Activated CD4-positive, CD25-positive, alpha-beta regulatory T cell treated with anti-CD3 and anti-CD28 coated beads, Interleukin-2, amount 50 U/mL, for 24 hours (primary cell): ENCODE measurements at regions not wholly inside any gene's neighbourhood (a gene's known extent, or its start where the extent isn't known, plus 50 kb on each side); places are given as distances from the start of the nearest gene placed in this dataset.

Experiments used
- ATAC-seq, 2 donors: fragments of 150-1000 bp; cut with Tn5 transposase; one replicate each; pipeline ENCODE4 v1.10.0; 2021; ENCODE audit warnings: mild to moderate bottlenecking in 1 of 2, moderate library complexity in 1 of 2

DNA sequence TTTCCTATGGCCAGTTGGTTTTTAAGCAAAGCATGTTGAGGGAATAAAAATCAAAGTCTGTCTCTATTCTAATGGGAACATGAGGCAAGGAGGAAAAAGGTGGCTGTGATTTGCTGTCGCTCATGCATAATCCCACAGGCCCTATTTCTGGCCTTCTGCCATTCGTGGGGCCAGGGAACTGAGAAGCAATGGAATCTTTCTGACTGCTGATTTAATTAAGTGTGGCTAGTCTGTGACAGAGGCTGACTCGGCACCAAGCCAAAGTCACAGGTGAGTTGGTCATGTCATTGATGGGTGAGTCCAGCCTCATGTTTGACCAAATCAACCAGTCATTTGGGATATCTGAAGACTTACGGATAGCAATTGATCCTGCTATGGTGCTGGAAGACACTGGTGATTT lies 429.3 kb upstream of the CADM1 start:
- no peak for ATAC-seq

DNA sequence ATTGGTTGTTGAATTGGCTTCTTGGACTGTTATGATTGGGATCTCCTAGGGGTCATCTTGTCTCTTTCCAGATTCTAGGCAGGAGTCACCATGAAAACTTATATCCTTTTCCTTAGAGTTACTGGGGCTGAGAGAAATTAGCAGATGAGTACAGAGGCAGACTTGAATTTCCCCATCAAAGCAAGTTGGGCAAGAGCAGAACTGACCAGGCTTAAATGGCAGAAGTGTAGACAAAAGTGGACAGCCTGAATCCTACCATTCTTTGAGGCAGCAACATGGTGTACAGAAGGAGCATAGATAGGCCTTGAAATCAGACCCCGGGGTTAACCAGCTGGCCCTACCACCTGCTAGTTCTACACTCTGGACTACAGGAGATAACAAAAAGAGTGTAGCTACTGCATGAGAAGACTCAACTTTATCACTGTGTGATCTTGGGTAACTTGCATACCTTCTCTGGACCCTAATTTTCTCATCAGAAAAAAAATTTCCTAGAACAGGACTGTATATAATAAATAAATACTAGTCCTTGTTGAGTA lies 427.4 kb upstream of the CADM1 start:
- no peak for ATAC-seq

DNA sequence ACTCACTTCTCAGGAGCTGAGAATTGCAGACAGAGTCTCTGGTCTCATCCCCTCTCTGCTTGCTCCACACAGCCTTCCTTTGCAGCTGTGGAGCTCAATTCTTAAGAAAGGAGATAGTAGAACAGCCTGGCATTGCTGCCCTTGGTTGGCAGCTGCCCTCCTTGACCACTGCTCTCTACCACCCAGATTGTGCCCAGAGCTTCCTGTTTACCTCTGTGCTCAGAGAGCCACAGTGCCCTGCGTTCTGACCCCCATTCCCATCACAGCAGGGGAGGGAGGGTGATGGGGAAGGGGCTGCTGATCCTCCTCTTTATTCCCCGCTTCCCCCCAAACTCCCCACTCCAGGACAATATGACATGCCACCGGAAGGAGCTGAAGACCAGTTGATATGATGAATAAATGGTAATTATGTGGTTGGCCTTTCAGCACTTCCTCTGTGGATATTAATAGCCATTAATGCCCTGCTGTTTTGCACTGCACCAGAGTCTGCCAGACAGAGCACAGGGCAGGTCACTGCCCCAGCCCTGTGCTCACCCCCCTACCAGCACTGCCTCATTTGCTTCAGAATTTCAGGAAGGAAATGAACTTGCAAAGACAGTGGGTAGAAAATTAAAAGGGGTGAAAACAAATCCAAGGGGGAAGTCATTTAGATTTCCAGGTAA lies 426.8 kb upstream of the CADM1 start:
- ATAC-seq, result no peak

DNA sequence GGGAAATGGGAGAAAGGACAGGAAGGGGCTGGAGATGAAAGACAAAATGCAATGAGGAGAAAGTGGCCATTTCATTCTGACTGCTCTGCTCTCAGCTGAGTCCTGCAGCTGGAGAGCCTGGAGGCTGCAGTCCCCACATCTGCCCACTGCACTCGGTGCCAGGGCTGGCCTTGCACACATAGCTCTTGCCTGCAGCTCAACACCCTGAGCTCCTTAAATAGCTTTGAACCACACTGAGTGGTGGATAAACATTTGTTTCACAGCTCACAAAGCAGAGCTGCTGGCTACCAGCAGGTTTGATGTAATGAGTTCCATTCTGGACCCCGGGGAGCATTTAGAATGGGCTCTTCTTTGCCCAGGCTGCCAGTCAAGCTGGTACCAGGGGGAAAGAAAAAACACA lies 426.1 kb upstream of the CADM1 start:
- no peak for ATAC-seq

DNA sequence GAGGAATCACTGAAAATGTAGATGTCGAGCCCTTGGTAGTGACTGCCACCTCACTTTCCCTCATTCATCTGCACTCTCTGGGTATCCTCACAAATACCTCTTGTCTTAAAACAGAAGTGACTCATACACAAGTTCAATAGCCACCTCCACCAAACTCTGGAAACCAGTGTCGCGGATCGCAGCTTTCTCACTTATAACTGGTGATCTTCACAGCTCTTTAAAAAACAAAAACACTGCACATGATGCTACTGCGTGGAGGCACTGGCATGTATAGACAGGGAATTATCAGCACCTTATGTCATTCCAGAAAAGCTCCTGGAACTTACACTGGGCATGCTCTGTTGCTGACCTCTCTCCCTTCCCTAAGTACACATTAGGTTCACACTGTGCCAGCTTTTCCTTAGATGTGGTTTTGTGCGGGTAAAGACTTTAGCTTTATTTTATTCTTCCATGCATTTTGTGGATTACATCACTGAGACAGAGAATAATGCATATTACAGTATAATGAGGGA lies 425.5 kb upstream of the CADM1 start:
- no peak for ATAC-seq

DNA sequence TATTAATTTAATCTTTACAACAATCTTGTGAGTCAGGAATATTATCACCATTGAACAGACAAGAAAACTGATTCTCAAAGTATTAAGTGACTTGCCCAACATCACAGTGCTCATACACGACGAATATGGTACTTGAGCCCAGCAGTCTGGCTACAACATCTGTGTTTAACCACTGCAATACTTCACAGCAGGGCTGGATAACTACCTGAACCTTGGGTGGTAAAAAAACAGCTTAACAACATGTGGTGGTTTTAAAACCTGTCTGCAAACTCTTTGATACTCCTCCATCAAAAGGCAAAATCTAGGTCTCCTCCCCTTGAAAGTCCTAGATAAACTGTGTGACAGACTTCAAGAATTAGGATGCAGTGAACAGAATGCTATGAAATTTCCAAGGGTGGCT lies 424.6 kb upstream of the CADM1 start:
- no peak for ATAC-seq

DNA sequence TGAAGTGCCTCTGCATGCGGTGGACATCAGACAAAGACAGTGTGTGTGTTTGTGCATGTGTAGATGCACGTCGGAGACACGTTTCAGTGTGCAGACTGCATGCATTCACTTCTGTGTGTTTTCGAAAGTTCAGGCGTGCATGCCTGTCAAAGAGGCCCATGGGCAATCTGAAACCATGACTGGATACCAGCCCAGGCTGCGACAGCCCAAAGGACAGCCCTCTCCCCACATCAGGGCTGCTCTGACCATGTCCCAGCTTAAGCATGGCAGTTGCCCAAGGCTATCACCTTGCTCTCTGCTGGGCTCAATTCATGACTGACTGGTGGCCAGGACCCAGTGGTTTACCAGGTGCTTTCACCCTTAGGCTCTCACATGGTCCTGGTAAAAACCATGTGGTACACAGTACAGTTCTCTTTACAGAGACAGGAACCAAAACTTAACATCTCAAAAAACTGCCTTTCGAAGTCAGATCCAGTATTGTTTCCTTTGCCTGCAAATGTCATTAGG lies 423.7 kb upstream of the CADM1 start:
- ATAC-seq, result no peak

DNA sequence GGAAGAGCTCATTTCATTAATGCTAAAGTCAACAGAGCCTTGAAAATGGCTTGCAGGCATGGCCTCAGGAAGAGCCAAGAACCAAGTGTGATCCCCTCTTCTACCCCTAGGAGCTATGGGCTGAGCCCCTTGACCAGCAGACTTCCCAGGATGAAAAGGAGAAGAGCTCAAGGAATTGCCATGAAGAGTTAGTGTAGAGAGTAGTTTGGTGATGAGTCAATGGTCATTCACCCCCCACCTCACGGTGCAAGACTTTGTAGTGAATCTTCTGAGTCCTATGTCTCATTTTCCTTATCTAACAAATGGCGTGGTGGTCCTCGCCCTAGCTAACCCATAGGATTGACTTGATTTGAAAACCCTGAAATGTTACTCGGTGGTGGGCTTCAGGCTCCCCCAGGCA lies 422.4 kb upstream of the CADM1 start:
- no peak for ATAC-seq

DNA sequence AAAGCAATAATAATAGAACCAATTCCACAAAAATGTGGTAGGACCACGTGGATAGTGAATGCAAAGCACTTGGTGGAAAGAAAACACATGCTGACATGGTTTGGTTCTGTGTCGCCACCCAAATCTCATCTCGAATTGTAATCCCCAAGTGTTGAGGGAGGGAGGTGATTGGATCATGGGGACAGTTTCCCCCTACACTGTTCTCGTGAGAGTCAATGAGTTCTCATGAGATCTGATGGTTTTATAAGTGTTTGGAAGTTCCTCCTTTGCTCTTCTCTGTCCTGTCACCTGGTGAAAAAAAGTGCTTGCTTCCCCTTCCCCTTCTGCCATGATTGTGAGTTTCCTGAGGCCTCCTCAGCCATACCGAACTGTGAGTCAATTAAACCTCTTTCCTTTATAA lies 421.9 kb upstream of the CADM1 start:
- ATAC-seq, result no peak

DNA sequence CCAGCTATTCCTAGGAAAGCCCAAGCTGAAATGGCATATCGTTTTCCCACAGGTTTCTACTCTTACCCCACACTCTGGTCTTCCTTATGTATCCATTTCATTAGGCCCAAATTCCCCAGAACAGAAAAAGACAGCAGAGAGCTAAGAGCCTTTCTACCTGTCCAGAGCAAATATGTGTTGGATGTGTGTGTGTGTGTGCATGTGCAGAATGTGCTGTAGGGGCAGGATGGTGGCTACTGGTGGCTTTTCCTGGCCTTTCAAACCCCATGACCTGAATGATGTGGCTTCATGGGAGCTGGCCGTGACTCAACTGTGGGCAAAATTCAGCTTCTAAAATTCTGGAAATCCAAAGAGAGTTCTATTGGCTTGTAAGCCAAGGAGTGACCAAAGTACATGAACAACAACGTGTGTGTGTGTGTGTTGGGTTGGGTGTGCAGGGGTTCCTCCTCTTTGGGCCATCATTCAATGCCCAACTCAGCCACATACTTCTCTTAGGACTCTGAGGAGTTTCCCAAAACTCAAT lies 421.4 kb upstream of the CADM1 start:
- ATAC-seq, result no peak

DNA sequence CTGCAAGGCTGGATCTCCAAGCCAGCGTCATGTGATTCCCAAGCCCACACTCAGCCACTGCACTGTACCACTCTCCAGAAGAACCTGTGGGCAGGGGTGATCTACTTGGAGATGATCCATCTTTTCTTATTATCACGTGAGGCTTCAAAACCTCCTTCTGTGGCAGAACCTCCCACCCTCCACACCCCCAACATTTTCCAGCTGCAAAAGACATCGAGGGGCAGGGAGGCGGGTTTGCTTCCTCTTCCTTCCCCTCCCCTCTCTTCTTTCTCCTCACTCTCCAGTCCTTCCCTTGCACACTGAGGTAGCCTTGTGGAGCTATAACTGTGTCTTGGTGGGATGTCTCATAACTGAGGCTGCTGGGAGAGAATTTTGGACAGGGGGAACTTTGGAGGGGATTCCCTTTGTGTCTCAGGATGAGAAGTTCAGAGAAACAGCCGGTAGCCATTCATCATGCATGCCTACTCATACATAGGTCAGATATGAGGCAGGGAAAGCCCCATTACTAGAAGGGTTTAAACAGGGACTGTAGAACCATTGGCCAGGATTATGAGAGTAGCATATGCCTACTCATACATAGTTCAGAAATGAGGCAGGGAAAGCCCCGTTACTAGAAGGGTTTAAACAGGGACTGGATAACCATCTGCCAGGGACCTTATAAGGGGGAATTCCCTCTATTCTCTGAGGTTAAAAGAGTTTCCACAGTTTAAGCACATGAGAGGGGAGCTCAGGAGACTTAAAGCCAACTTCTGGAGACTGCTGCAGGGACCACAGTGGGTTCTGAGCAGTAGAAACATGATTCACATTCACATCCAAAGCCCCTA lies 420.7 kb upstream of the CADM1 start:
- peak; percentile 92 for ATAC-seq

DNA sequence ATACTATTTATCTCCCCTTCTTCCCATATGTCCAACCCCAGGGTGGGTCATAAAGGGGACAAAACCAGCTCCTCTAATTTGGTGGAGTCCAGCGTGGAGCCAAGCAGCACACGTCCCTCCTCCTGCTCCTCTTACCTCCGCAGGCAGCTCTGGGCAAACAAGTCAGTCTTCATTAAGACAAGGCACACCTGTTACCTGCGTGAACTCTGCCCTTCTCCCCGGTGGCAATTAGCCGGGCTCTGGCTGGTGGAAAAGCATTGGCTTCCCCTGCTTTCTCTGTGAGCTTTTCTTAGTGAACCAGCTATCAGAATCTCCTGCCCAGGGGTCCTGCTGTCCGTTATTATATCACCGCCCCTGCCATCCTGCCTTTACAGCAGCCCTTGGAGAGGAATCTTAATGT lies 418.7 kb upstream of the CADM1 start:
- no peak for ATAC-seq

DNA sequence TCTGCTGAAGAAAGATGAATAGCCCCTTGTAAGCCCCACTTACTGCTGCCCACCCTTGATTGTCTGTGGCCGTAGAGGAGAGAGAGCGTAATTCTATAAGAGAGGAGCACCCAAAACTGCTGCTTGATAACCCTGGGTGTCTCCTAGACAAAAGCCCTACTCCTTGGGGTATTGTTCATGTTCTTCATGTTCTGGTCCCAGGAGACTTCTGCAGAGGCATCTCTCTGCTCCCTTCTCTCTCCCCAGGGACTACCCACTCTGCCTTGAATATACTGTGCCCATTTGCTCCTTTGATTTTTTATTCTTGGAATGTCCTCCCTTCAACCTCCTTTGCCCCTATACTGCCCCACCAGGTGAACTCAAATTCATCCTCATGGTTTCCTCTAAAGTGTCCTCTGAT lies 417.8 kb upstream of the CADM1 start:
- ATAC-seq, result no peak

DNA sequence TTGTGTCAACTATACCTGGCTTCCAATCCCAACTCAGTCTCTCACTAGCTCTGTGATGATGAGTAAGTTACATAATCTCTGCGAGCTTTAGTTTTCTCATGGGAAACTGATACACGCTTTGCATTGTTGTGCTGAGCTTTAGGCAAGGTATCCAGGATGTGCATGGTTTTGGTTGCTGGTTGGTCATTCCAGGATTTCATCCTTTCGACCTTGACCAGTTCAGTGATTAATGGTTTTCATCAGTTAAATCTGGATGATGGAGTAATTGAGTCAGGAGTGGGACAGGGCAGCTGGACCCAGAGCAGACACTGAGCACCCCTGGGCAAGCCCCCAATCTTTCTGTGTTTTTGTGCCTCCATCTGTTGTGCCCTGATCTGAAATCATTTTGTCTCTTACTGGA lies 417.3 kb upstream of the CADM1 start:
- no peak for ATAC-seq

DNA sequence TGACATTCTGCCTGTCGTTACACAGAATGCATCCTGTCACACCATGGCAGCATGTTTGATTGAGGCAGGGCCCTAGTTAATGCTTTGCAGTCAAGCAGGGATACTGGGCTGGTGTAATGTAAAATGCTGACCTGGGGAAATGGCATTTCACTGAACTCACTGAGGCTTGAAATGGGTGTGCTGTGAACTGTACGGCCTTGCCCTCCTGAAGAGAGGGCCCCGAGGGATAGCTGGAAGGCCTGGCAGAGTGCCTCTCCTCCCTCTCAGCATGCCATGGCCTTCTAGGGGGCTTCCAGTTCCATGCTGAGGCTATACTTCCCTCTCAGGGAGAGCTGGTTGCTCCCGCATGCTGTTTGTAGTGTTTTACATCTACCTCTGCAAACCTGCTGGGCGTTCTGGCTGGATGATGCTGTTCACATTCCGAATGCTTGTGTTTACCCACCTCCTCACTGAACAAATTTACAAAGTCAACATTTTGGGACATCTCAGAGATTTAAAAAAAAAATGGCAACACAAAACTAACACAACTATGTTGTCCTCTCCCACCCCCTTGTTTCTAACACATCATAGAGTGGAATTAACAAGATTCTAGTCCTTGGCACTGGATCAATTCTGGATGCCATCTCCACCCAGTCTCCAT lies 416.7 kb upstream of the CADM1 start:
- ATAC-seq, result no peak

DNA sequence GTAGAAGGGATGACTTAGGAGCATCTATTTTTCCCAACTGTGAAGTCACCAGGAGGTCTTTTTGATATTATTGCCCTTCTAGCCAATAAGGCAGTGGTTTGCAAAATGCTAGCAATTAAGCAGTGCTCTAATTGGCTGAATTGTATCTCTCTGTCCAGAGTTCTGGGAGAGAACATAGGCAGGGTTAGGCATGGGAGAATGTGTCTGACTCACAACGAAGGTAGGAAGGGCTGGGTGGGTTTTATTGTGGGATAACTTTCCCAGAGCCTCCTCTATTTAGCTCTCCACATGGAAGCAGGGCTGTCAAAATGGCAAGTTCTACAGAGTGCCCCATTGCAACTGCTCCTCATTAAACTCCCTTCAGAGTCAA lies 415.9 kb upstream of the CADM1 start:
- ATAC-seq, result no peak

DNA sequence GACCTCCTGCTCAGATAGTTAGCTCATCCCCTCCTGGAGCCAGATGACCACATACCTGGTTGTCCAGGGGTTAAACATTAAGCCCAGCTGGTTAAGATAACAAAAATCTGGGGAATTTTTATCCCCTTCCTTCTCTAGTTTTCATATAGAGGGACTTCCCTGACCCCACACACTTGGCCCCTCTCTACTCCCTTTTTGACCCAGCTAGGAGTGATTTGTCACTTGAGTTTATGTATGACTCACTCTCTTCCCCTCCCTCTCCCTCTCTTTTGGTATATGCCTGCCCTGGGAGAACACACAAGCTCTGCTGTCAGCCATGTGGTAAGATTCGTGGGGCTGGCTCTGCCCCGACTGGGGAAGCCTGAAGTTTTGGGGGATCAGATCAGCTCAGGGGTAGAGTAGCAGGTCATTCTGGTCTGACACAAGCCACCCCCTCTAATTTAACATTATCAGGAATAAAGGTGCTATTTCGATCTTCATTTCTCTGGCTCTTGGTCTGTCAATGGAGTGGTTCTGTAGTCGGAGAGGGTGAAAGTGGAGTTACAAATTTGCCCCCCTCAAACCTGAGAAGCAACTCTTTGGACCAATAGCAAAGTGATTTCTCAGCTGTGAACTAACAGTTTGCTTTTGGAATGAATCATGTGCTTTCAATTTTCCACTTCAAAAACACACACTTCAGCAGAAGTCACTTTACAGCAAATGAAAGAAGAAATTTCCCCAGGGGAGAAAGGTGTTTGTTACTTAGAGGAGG lies 415.3 kb upstream of the CADM1 start:
- ATAC-seq, result peak; percentile 72 to 74

DNA sequence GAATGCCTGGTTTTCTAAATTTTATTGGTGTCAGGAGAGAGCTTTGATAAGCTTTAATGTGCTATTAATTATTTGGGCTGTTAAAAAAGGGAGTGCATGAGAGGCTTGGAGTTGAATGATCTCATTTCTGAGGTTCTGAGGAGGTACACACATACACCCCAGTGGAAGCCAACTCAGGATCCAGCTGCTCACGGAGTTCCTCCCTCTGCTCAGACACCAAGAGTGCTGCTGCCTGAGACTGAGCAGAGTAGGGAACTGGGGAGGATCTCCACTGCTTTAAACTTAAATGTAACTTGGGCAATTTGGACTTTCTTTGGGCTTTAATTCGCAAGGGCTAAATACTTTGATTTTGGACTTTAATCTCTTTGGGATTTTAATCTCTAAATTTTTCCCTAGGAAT lies 414.4 kb upstream of the CADM1 start:
- no peak for ATAC-seq

DNA sequence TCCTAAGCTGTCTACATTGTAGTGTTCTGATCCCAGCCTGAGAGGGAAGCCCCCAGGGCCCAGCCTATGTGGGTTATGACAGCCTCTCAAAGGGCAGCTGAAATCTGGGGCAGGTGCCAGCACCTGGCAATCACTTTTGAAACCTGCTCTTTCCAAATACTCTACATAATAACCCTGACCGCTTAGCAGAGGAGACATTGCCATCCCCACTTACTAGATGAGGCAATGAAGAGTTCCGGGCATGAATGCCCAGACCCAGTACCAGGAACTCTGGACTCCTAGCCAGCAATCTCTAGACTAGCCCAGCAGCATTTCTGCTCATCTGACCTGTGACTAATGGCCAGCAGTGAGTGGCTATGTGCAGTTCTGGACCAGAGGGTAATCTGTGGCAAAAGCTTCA lies 412.4 kb upstream of the CADM1 start:
- ATAC-seq, result no peak

DNA sequence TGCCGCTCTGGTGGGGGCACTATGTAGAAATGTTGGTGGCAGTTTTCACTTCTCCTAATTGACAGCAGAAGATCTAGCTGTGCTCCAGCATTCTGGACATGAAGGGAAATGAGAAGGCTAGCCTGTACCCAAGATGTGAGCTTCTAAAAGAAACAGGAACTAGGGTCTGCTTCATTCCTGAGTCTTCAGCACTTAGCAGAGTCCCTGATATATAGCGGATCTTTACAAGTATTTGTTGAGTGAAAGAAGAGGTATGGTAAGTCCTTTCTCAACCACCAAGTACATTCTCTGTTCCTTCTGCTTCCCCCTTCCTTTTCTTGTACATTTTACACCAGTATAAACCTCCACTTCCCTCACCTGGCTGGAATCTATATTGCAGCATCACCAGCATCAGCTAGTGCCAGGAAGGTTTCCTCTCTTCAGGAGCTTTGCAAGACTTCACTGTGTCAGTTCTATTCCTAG lies 408.3 kb upstream of the CADM1 start:
- ATAC-seq, result no peak

DNA sequence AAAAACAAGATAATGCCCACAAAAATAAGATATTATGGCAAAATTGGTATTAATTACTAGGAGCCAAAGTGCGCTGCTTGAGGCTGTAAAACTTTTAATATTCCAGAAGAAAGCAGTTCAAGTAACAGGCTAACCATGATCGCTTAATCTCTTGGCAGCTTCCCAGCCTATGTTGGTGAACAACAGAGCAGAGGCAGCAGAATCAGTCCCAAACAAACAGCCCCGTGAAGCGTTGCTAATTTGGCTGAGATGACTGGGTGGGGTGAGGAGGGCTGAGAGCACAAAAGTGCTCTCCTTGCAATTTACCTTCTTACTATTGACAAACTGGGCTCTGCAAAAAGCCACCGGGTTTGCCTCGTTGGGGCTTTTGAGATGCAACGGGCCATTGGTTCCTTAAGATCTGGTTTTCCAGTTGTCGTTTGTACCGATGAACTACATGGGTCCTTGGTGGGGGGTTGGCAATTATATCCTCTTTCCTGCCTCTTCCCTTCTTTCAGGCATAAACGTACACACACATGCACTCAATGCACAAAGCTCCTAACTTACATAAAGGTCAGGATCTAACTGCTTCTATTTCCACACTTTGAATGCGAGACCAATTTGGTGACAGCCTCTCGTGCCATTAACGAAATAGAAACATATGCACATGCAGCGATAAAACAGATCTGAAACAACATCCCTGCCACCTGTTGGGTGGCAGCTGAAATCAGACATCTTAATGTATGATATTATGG lies 407.6 kb upstream of the CADM1 start:
- ATAC-seq, result no peak

DNA sequence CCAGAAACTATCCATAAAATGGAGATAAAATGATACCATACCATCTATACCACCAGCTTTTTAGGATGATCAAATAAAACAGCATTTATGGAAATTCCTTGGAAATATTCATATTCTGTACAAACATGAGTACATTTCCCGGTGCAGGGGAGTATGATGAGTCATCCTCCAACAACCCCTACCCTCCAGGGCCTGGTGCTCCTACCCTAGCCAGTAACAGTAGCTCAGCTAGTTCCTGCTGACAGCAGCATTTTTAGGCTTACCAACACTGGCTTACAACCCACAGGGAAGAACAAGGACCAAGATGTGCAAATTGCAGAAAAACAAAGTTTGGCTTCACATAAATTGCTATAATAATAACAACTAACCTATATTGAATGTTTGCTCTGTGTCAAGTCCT lies 406.2 kb upstream of the CADM1 start:
- ATAC-seq, result no peak
